ENCODE measurements at regions not wholly inside any gene's neighbourhood (a gene's known extent, or its start where the extent isn't known, plus 50 kb on each side); places are given as distances from the start of the nearest gene placed in this dataset.

DNA sequence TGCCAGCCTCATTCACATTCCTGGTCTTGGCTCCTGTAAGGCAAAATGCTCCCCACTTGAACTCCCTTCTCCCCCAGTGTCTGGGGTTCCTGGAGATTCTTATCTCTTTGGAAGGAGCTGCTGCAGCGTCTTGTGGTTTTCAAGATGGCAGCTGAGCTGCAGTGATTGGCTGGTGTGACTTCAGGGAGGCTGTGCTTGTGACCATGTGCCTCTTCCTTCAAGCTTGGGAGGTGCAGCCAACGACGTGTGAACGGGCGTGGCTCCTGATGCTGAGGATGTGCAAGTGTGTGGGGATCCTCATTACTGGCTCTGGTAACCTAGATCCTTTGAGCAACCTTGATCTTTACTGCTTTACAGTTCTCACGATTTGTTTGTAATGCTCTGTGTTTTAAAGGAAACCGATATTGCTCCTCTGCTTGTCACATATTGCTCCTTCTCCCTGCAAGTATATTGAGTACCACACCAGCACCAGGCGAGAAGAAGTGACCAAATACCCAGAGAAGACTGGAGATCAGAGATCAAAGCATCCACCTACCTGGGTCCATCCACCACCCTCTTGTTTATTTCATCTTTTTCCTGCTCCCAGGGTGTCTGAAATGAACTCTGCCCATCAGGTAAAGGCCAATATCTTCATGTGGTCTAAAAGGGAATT, 208.5 kb downstream of the FGF9 start:
- Mint-ChIP-seq H3K4me1 (peaks cover 12% of the 10 kb centered on the region), H3K27ac (no peak overlapping the region), H3K36me3 (ENCODE audit: low read depth) (no peaks in the 10 kb centered on the region), H3K9me3 (no peaks in the 10 kb centered on the region), H3K27me3 (ENCODE audit: low read depth) (peaks cover 3% of the 10 kb centered on the region), H3K4me3 (no peak overlapping the region)
- TF ChIP-seq, protein P1, sequence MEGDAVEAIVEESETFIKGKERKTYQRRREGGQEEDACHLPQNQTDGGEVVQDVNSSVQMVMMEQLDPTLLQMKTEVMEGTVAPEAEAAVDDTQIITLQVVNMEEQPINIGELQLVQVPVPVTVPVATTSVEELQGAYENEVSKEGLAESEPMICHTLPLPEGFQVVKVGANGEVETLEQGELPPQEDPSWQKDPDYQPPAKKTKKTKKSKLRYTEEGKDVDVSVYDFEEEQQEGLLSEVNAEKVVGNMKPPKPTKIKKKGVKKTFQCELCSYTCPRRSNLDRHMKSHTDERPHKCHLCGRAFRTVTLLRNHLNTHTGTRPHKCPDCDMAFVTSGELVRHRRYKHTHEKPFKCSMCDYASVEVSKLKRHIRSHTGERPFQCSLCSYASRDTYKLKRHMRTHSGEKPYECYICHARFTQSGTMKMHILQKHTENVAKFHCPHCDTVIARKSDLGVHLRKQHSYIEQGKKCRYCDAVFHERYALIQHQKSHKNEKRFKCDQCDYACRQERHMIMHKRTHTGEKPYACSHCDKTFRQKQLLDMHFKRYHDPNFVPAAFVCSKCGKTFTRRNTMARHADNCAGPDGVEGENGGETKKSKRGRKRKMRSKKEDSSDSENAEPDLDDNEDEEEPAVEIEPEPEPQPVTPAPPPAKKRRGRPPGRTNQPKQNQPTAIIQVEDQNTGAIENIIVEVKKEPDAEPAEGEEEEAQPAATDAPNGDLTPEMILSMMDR (IDR thresholded peaks at IDR 0.05; ENCODE audit: unreplicated experiment in 3 of 3): no peak

DNA sequence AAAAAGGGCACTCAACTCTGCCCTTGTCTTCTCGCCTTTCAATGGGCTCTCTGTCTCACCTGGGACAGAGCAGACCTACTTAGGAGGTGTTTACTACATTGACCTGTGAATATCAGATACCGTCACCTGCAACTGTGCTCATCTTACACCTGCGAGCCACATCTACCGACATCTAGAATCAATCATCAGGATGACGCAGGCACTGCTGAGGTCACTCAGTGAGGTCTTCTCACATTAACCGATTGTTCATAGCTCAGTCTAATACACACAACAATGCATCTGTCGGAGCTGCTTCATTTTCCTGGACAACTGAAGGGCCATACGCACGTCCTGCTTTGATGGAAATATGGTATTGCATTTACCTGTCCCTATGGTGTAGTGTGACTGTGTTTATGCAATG, 211.9 kb downstream of the FGF9 start:
- H3K9me3 Mint-ChIP-seq: no peaks in the 10 kb centered on the region
- TF ChIP-seq, protein P1 (IDR thresholded peaks at IDR 0.05; ENCODE audit: unreplicated experiment in 3 of 3): no peak
- H3K27ac Mint-ChIP-seq: no peak overlapping the region
- H3K36me3 Mint-ChIP-seq (ENCODE audit: low read depth): no peaks in the 10 kb centered on the region
- H3K4me1 Mint-ChIP-seq: peaks cover 23% of the 10 kb centered on the region
- no peak overlapping the region for H3K4me3 Mint-ChIP-seq
- H3K27me3 Mint-ChIP-seq (ENCODE audit: low read depth): peaks cover 12% of the 10 kb centered on the region

DNA sequence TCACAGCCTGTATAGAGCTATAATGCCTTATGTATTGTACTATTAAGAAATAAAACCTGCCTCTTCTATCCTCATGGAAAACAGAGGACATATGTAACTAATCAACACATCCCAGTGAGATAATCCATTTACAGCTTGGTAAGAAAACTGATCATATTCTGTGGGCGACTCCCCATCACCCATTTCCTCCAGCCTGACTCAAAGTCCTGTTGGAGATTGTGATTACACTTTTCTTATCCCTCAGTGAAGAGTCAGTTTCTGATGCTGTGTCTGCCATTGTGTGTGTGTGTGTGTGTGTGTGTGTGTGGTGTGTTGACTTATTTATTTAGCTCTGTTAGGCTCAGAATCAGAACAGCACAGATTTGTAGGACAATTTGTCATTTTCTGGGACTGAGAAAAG, 212.8 kb downstream of the FGF9 start:
- H3K4me3 Mint-ChIP-seq: no peak overlapping the region
- H3K36me3 Mint-ChIP-seq (ENCODE audit: low read depth): no peaks in the 10 kb centered on the region
- no peak overlapping the region for H3K27ac Mint-ChIP-seq
- TF ChIP-seq, protein P1 (IDR thresholded peaks at IDR 0.05; ENCODE audit: unreplicated experiment in 3 of 3): no peak
- H3K4me1 Mint-ChIP-seq: peaks cover 29% of the 10 kb centered on the region
- no peaks in the 10 kb centered on the region for H3K9me3 Mint-ChIP-seq
- H3K27me3 Mint-ChIP-seq (ENCODE audit: low read depth): peaks cover 10% of the 10 kb centered on the region

DNA sequence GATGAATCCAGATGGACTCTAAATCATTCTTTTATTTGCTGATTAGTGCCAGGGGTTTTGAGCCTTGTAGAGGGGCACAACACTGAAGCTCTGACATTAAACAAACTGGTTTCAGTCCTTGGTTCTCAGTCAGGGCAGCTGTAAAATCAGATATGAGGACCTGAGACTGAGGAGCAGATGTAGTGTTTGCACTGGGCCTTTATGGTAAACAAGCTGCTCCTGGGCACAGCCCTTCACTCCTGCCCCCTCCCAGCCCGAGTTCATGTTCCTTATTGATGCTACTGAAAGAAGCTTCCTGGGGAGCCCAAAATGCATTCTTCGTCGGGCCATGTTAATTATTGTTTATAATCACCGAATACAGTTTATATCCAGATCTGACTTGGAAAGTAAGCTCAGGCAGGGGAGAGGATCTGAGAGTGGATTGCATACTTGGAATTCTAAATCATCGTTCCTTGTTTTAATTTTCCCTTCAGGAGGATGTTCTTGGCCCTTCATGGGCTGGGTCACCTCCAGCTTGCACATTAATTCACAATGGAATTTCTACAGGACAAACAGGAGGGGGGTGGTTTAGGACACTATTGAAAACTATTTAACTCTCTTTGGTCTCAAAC, 213.5 kb downstream of the FGF9 start:
- Mint-ChIP-seq H3K36me3 (ENCODE audit: low read depth) (no peaks in the 10 kb centered on the region), H3K27ac (no peak overlapping the region), H3K27me3 (ENCODE audit: low read depth) (peaks cover 10% of the 10 kb centered on the region), H3K9me3 (no peaks in the 10 kb centered on the region), H3K4me1 (peaks cover 29% of the 10 kb centered on the region), H3K4me3 (no peak overlapping the region)
- TF ChIP-seq, protein P1 (IDR thresholded peaks at IDR 0.05; ENCODE audit: unreplicated experiment in 3 of 3): no peak

DNA sequence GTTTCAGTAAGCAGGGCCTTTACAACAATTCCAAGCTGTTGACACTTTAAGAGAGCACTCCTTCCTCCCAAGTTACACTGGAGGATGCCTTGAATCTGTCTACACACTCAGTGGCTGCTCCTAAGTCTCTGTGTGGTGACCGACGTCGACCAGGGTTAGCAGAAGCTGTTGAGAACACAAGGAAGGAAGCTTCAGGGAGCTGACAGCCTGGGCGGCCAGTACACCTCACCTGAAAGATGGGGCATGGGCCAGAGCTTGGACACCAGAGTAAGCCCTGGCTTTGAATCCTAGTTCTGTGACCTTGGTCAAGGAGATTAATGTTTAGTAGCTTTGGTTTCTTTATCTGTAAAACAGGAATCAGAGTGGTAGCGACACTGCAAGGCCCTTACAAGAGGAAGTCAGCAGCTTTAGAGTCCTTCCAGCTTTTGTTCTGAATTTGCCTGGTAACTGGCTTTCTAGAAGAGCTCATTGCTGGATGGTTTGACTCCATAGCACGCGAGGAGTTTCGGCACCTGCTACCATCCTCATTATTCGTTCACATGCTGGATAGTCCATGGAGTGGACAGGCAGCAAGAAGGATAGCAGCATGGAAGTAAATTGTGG, 214.2 kb downstream of the FGF9 start:
- TF ChIP-seq, protein P1 (IDR thresholded peaks at IDR 0.05; ENCODE audit: unreplicated experiment in 3 of 3): no peak
- peaks cover 10% of the 10 kb centered on the region for H3K27me3 Mint-ChIP-seq (ENCODE audit: low read depth)
- no peak overlapping the region for H3K4me3 Mint-ChIP-seq
- H3K36me3 Mint-ChIP-seq (ENCODE audit: low read depth): no peaks in the 10 kb centered on the region
- no peaks in the 10 kb centered on the region for H3K9me3 Mint-ChIP-seq
- no peak overlapping the region for H3K27ac Mint-ChIP-seq
- H3K4me1 Mint-ChIP-seq: peaks cover 29% of the 10 kb centered on the region

Measured in nephron (organoid).